Epithelial cell of proximal tubule (primary cell): ENCODE measurements at regions not wholly inside any gene's neighbourhood (a gene's known extent, or its start where the extent isn't known, plus 50 kb on each side); places are given as distances from the start of the nearest gene placed in this dataset.

Source experiments
- DNase-seq: peaks from one replicate; pipeline ENCODE4 v3.0.0-alpha.2; 2011; ENCODE audit warnings: low read depth
- H3K4me3 ChIP-seq: 2 replicates; pipeline ENCODE4 v1.5.1; 2011; ENCODE audit warnings: low read depth, mild to moderate bottlenecking, low read length
- CTCF ChIP-seq: conservative IDR thresholded peaks from 2 replicates; pipeline ENCODE4 v1.5.1; 2012; ENCODE audit warnings: low read depth, mild to moderate bottlenecking, low read length

GRCh38 chr9:87285183-87285850, 212.3 kb upstream of the DAPK1 start:
- no peak overlapping the region for H3K4me3 ChIP-seq
- DNase-seq = no peak
- TF ChIP-seq CTCF = no peak

GRCh38 chr9:87286506-87286905, 211.2 kb upstream of the DAPK1 start:
- no peak for TF ChIP-seq CTCF
- H3K4me3 ChIP-seq = no peak overlapping the region
- no peak for DNase-seq

GRCh38 chr9:87290241-87291052, 207.2 kb upstream of the DAPK1 start:
- DNase-seq = no peak
- peak; percentile 71 for TF ChIP-seq CTCF
- no peak overlapping the region for H3K4me3 ChIP-seq

- no peak for TF ChIP-seq CTCF
- no peak for DNase-seq
- H3K4me3 ChIP-seq = no peak overlapping the region
These were observed 205.0 kb upstream of the DAPK1 start for GRCh38 chr9:87292449-87293191.

GRCh38 chr9:87294126-87294525, 203.5 kb upstream of the DAPK1 start:
- TF ChIP-seq CTCF = no peak
- DNase-seq = no peak
- H3K4me3 ChIP-seq = no peak overlapping the region

GRCh38 chr9:87300915-87301314, 196.8 kb upstream of the DAPK1 start:
- no peak for TF ChIP-seq CTCF
- H3K4me3 ChIP-seq = no peak overlapping the region
- DNase-seq = no peak
